HepG2 (cell line): ENCODE measurements at regions not wholly inside any gene's neighbourhood (a gene's known extent, or its start where the extent isn't known, plus 50 kb on each side); places are given as distances from the start of the nearest gene placed in this dataset.

Experiments used
- DPF2 ChIP-seq: sonication (generic); formaldehyde crosslinking; IDR thresholded peaks from 2 replicates; pipeline ENCODE4 v1.4.0; 2020; ENCODE audit warnings: mild to moderate bottlenecking, low read depth, missing genetic modification reagents, borderline replicate concordance
- DRAP1 ChIP-seq: IDR thresholded peaks from 2 replicates; pipeline ENCODE4 v1.6.1; 2016; ENCODE audit warnings: missing genetic modification reagents, missing compliant biosample characterization
- E2F1 ChIP-seq: sonication (generic); formaldehyde crosslinking; IDR thresholded peaks from 2 replicates; pipeline ENCODE4 v1.5.0; 2020; ENCODE audit warnings: missing genetic modification reagents
- E2F2 ChIP-seq: sonication (generic); formaldehyde crosslinking; IDR thresholded peaks from 2 replicates; pipeline ENCODE4 v1.4.0; 2020; ENCODE audit warnings: missing genetic modification reagents, borderline replicate concordance
- ELF1 ChIP-seq: sonication (generic); formaldehyde crosslinking; IDR thresholded peaks from 2 replicates; pipeline ENCODE4 v1.4.0; 2020; ENCODE audit warnings: missing genetic modification reagents
- FOSL2 ChIP-seq: sonication (generic); formaldehyde crosslinking; IDR thresholded peaks from 2 replicates; pipeline ENCODE4 v1.4.0; 2020; ENCODE audit warnings: missing genetic modification reagents
- GATAD2A ChIP-seq: IDR thresholded peaks from 2 replicates; pipeline ENCODE4 v1.6.1; 2016
- HMG20B ChIP-seq: conservative IDR thresholded peaks from 2 replicates; pipeline ENCODE4 v1.6.1; 2016; ENCODE audit warnings: missing genetic modification reagents, missing compliant biosample characterization
- PHF20 ChIP-seq: sonication (generic); formaldehyde crosslinking; IDR thresholded peaks from 2 replicates; pipeline ENCODE4 v1.5.0; 2020; ENCODE audit warnings: mild to moderate bottlenecking, missing genetic modification reagents
- PRDM15 ChIP-seq: sonication (generic); formaldehyde crosslinking; IDR thresholded peaks from 2 replicates; pipeline ENCODE4 v1.4.0; 2020; ENCODE audit warnings: missing genetic modification reagents
- SETDB1 ChIP-seq: sonication (generic); formaldehyde crosslinking; IDR thresholded peaks from 2 replicates; pipeline ENCODE4 v1.5.1; 2020; ENCODE audit warnings: missing genetic modification reagents, mild to moderate bottlenecking, borderline replicate concordance
- SOX13 ChIP-seq, 3 experiments: fragments of 450-650 bp in 1 of 3; sonication (generic) in 1 of 3; formaldehyde crosslinking in 1 of 3; IDR thresholded peaks in 2 of 3; conservative IDR thresholded peaks in 1 of 3; 2 replicates each; pipeline versions ENCODE4 v1.5.0 to v1.6.1; 2016 to 2020; ENCODE audit warnings: antibody characterized with exemption in 1 of 3, mild to moderate bottlenecking in 1 of 3, missing compliant biosample characterization in 1 of 3, missing genetic modification reagents in 1 of 3, moderate library complexity in 1 of 3
- STAG1 ChIP-seq: sonication (generic); formaldehyde crosslinking; IDR thresholded peaks from 2 replicates; pipeline ENCODE4 v1.4.0; 2020; ENCODE audit warnings: missing genetic modification reagents
- TIGD3 ChIP-seq: sonication (generic); formaldehyde crosslinking; IDR thresholded peaks from 2 replicates; pipeline ENCODE4 v1.5.1; 2020; ENCODE audit warnings: mild to moderate bottlenecking, missing genetic modification reagents, borderline replicate concordance
- YEATS4 ChIP-seq: sonication (generic); formaldehyde crosslinking; IDR thresholded peaks from 2 replicates; pipeline ENCODE4 v1.4.0; 2020; ENCODE audit warnings: missing genetic modification reagents, borderline replicate concordance
- ZBTB14 ChIP-seq: sonication (generic); formaldehyde crosslinking; IDR thresholded peaks from 2 replicates; pipeline ENCODE4 v1.4.0; 2020; ENCODE audit warnings: missing genetic modification reagents
- ZKSCAN8 ChIP-seq: IDR thresholded peaks from 2 replicates; pipeline ENCODE4 v1.6.1; 2016; ENCODE audit warnings: borderline replicate concordance, missing genetic modification reagents, missing compliant biosample characterization
- ZNF33B ChIP-seq: sonication (generic); formaldehyde crosslinking; IDR thresholded peaks from 2 replicates; pipeline ENCODE4 v1.5.1; 2020; ENCODE audit warnings: mild to moderate bottlenecking, missing genetic modification reagents
- ZNF343 ChIP-seq: sonication (generic); formaldehyde crosslinking; IDR thresholded peaks from 2 replicates; pipeline ENCODE4 v1.4.0; 2020; ENCODE audit warnings: mild to moderate bottlenecking, missing genetic modification reagents
- ZNF460 ChIP-seq: sonication (generic); formaldehyde crosslinking; IDR thresholded peaks from 2 replicates; pipeline ENCODE4 v1.5.1; 2020; ENCODE audit warnings: missing genetic modification reagents, mild to moderate bottlenecking, borderline replicate concordance
- ZNF746 ChIP-seq: sonication (generic); formaldehyde crosslinking; IDR thresholded peaks from 2 replicates; pipeline ENCODE4 v1.8.0; 2022; ENCODE audit warnings: mild to moderate bottlenecking, missing genetic modification reagents

- TF ChIP-seq STAG1 (CRISPR knock-in tag) (no peak; the same call in 1 of the 2 replicates), HMG20B (CRISPR knock-in tag) (peak; percentile 35), ZNF460 (no peak), DRAP1 (peak; percentile 55), E2F2 (CRISPR knock-in tag) (no peak), PHF20 (CRISPR knock-in tag) (no peak), GATAD2A (CRISPR knock-in tag) (peak; percentile 81; the same call in 1 of the 2 replicates), DPF2 (CRISPR knock-in tag) (peak; percentile 56), E2F1 (CRISPR knock-in tag) (no peak), ZNF746 (no peak; the same call in 1 of the 2 replicates), YEATS4 (CRISPR knock-in tag) (no peak), SETDB1 (no peak), ZNF343 (CRISPR knock-in tag) (no peak; the same call in 1 of the 2 replicates), SOX13 (IDR thresholded peaks at IDR 0.05) (peak; percentile 71; the same call in 1 of the 2 replicates), SOX13 (CRISPR knock-in tag; conservative IDR thresholded peaks at IDR 0.05 in 1 of 2, IDR thresholded peaks at IDR 0.05 in 1 of 2) (peak in 1 of 2 experiments; percentile 95; a peak in 2 of 4 replicates), ELF1 (CRISPR knock-in tag) (no peak), PRDM15 (CRISPR knock-in tag) (no peak), ZKSCAN8 (CRISPR knock-in tag) (peak; percentile 75; the same call in 1 of the 2 replicates), FOSL2 (CRISPR knock-in tag) (peak; percentile 72), ZBTB14 (CRISPR knock-in tag) (no peak), TIGD3 (CRISPR knock-in tag) (no peak), ZNF33B (no peak)
These were observed 156.0 kb upstream of the TPM1 start (continued) for GRCh38 chr15:62886431-62887071.
